ENCODE measurements at regions not wholly inside any gene's neighbourhood (a gene's known extent, or its start where the extent isn't known, plus 50 kb on each side); places are given as distances from the start of the nearest gene placed in this dataset.

- DNase-seq (no peak), ATAC-seq (ENCODE audit: low read depth) (no peak)
- in situ Hi-C loops (cut with MboI; ENCODE audit: low sequenced_read_pairs) (no loop called here), dilution Hi-C loops (cut with HindIII; ENCODE audit: low sequenced_read_pairs, unreplicated experiment) (no loop called here), intact Hi-C loops (cut with micrococcal nuclease) (no loop called here)
- no peak overlapping the region for H2BK120ac ChIP-seq (ENCODE audit: low read depth, low read length)
- H3K9me1 ChIP-seq (ENCODE audit: insufficient read depth, low read length) = no peaks in the 10 kb centered on the region
- H3K4me3 ChIP-seq (ENCODE audit: insufficient read depth, low read depth, low read length) = no peak overlapping the region
- no peak overlapping the region for H2AK9ac ChIP-seq (replicated peaks; ENCODE audit: low read depth, low read length, poor library complexity)
- BruUV-seq (replicated peaks) = no TSS peak
- no peak overlapping the region for H4K5ac ChIP-seq (ENCODE audit: low read depth, low read length)
- H3K36me3 ChIP-seq (ENCODE audit: control insufficient read depth, insufficient read depth, low read length) = no peaks in the 10 kb centered on the region
- H3K56ac ChIP-seq (ENCODE audit: extremely low read depth, insufficient read depth, low read length) = no peak overlapping the region
- no peak overlapping the region for H2BK15ac ChIP-seq (ENCODE audit: low read depth, low read length)
- no peak overlapping the region for H3K9ac ChIP-seq (ENCODE audit: low read depth, low read length)
- no peak overlapping the region for H2AK5ac ChIP-seq (ENCODE audit: low read depth, low read length)
- 30% methylated on average over 2 of the region's 4 CpGs; no CpG with 5 or more reads in 1 of the 2 experiments for WGBS, 2 experiments (ENCODE audit: extremely low coverage in 2 of 2, insufficient read length in 1 of 2)
- H3K4me2 ChIP-seq (ENCODE audit: low read depth, low read length) = no peak overlapping the region
- no peak overlapping the region for H3K23ac ChIP-seq (ENCODE audit: low read depth, low read length)
- H3K14ac ChIP-seq (replicated peaks; ENCODE audit: low read depth, low read length) = no peak overlapping the region
- no peak overlapping the region for H2BK20ac ChIP-seq (ENCODE audit: low read depth, low read length)
- H3K27ac ChIP-seq (ENCODE audit: insufficient read depth, low read length) = no peak overlapping the region
- no peak overlapping the region for H3K18ac ChIP-seq (ENCODE audit: low read depth, low read length)
- ChIA-PET CTCF (no interaction called here), POLR2A (ENCODE audit: unreplicated experiment) (no interaction called here)
- H3K4me1 ChIP-seq (ENCODE audit: control insufficient read depth, insufficient read depth, low read length) = no peaks in the 10 kb centered on the region
- peaks cover 3% of the 10 kb centered on the region; the same call in 1 of the 2 replicates for H3K9me3 ChIP-seq (ENCODE audit: control insufficient read depth, insufficient read depth, low read length)
- H3K4ac ChIP-seq (ENCODE audit: low read depth, low read length) = no peak overlapping the region
- TF ChIP-seq NFE2L2 (IDR thresholded peaks at IDR 0.05; ENCODE audit: low read depth, low read length) = no peak
- TF ChIP-seq, protein P1, sequence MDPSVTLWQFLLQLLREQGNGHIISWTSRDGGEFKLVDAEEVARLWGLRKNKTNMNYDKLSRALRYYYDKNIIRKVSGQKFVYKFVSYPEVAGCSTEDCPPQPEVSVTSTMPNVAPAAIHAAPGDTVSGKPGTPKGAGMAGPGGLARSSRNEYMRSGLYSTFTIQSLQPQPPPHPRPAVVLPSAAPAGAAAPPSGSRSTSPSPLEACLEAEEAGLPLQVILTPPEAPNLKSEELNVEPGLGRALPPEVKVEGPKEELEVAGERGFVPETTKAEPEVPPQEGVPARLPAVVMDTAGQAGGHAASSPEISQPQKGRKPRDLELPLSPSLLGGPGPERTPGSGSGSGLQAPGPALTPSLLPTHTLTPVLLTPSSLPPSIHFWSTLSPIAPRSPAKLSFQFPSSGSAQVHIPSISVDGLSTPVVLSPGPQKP (IDR thresholded peaks at IDR 0.05; ENCODE audit: borderline replicate concordance, low read depth, low read length) = no peak
- no peak for TF ChIP-seq BHLHE40 (IDR thresholded peaks at IDR 0.05; ENCODE audit: low read depth, low read length)
- TF ChIP-seq MAFK (IDR thresholded peaks at IDR 0.05; ENCODE audit: low read depth, low read length) = no peak
- no peak for TF ChIP-seq FOS (IDR thresholded peaks at IDR 0.05; ENCODE audit: low read depth, low read length)
- TF ChIP-seq RFX5 (IDR thresholded peaks at IDR 0.05; ENCODE audit: low read depth, low read length) = no peak
- TF ChIP-seq, protein P2, sequence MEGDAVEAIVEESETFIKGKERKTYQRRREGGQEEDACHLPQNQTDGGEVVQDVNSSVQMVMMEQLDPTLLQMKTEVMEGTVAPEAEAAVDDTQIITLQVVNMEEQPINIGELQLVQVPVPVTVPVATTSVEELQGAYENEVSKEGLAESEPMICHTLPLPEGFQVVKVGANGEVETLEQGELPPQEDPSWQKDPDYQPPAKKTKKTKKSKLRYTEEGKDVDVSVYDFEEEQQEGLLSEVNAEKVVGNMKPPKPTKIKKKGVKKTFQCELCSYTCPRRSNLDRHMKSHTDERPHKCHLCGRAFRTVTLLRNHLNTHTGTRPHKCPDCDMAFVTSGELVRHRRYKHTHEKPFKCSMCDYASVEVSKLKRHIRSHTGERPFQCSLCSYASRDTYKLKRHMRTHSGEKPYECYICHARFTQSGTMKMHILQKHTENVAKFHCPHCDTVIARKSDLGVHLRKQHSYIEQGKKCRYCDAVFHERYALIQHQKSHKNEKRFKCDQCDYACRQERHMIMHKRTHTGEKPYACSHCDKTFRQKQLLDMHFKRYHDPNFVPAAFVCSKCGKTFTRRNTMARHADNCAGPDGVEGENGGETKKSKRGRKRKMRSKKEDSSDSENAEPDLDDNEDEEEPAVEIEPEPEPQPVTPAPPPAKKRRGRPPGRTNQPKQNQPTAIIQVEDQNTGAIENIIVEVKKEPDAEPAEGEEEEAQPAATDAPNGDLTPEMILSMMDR (conservative IDR thresholded peaks at IDR 0.05; ENCODE audit: low read depth, low read length) = no peak
- TF ChIP-seq POLR2A (IDR thresholded peaks at IDR 0.05; ENCODE audit: low read depth, low read length) = no peak
- no peak for TF ChIP-seq RAD21 (IDR thresholded peaks at IDR 0.05; ENCODE audit: low read length)
- no peak for TF ChIP-seq CHD1 (IDR thresholded peaks at IDR 0.05; ENCODE audit: low read depth, low read length)
- TF ChIP-seq MXI1 (IDR thresholded peaks at IDR 0.05; ENCODE audit: borderline replicate concordance, low read depth, low read length) = no peak
- no peak for TF ChIP-seq SMC3 (IDR thresholded peaks at IDR 0.05; ENCODE audit: low read depth, low read length)
- TF ChIP-seq MAZ (IDR thresholded peaks at IDR 0.05; ENCODE audit: borderline replicate concordance, low read depth, low read length) = no peak
- TF ChIP-seq USF2 (IDR thresholded peaks at IDR 0.05; ENCODE audit: low read depth, low read length) = no peak
- TF ChIP-seq RCOR1 (IDR thresholded peaks at IDR 0.05; ENCODE audit: insufficient replicate concordance, low read length) = no peak
- no peak for TF ChIP-seq CEBPB (IDR thresholded peaks at IDR 0.05; ENCODE audit: low read depth, low read length)
- H3K27me3 ChIP-seq (ENCODE audit: control insufficient read depth, insufficient read depth, low read length) = no peaks in the 10 kb centered on the region
- H2AFZ ChIP-seq (replicated peaks; ENCODE audit: low read length, poor library complexity) = no peak overlapping the region
- H2BK5ac ChIP-seq (ENCODE audit: low read depth, low read length, poor library complexity, severe bottlenecking) = no peak overlapping the region
- no peaks in the 10 kb centered on the region for H3K79me1 ChIP-seq (ENCODE audit: low read depth in 1 of 2, low read length in 2 of 2)
- no peaks in the 10 kb centered on the region for H4K20me1 ChIP-seq (ENCODE audit: insufficient read depth, low read length)
- H4K8ac ChIP-seq (ENCODE audit: low read depth in 2 of 2, low read length in 2 of 2) = no peak overlapping the region
- H4K91ac ChIP-seq (ENCODE audit: insufficient read depth, low read depth, low read length) = no peak overlapping the region
Observed at GRCh38 chr1:83101406-83101805, 897.5 kb downstream of the TTLL7 start.
